ENCODE measurements at regions not wholly inside any gene's neighbourhood (a gene's known extent, or its start where the extent isn't known, plus 50 kb on each side); places are given as distances from the start of the nearest gene placed in this dataset.
"Not testable (repeated sequence)": the region's sequence is repeated elsewhere in the genome, so short reads cannot be mapped to it uniquely, and the experiment has no call there.

GRCh38 chr2:67294218-67294617 lies 102.9 kb upstream of the ETAA1 start:
- DNase-seq (ENCODE audit: low spot score), result no peak

GRCh38 chr2:67295406-67295805 lies 101.7 kb upstream of the ETAA1 start:
- no peak for DNase-seq (ENCODE audit: low spot score)

GRCh38 chr2:67295851-67296250 lies 101.3 kb upstream of the ETAA1 start:
- peak; percentile 11 for DNase-seq (ENCODE audit: low spot score)

GRCh38 chr2:67304300-67304890 lies 92.7 kb upstream of the ETAA1 start:
- no peak for DNase-seq (ENCODE audit: low spot score)

GRCh38 chr2:67309281-67309680 lies 87.9 kb upstream of the ETAA1 start:
- no peak for DNase-seq (ENCODE audit: low spot score)

GRCh38 chr2:67311536-67311935 lies 85.6 kb upstream of the ETAA1 start:
- DNase-seq (ENCODE audit: low spot score), result no peak

- DNase-seq (ENCODE audit: low spot score), result no peak
Observed at GRCh38 chr2:67312871-67313270, 84.3 kb upstream of the ETAA1 start.

- no peak for DNase-seq (ENCODE audit: low spot score)
Observed at GRCh38 chr2:67313536-67313935, 83.6 kb upstream of the ETAA1 start.

- DNase-seq (ENCODE audit: low spot score), result no peak
Observed at GRCh38 chr2:67318031-67318430, 79.1 kb upstream of the ETAA1 start.

GRCh38 chr2:67318563-67318962 lies 78.6 kb upstream of the ETAA1 start:
- no peak for DNase-seq (ENCODE audit: low spot score)

- no peak for DNase-seq (ENCODE audit: low spot score)
Observed at GRCh38 chr2:67318993-67319481, 78.1 kb upstream of the ETAA1 start.

- DNase-seq (ENCODE audit: low spot score), result no peak
Observed at GRCh38 chr2:67320861-67321587, 76.1 kb upstream of the ETAA1 start.

GRCh38 chr2:67321588-67321903 lies 75.6 kb upstream of the ETAA1 start:
- DNase-seq (ENCODE audit: low spot score), result no peak

GRCh38 chr2:67322353-67323001 lies 74.7 kb upstream of the ETAA1 start:
- DNase-seq (ENCODE audit: low spot score), result peak; percentile 63

- DNase-seq (ENCODE audit: low spot score), result no peak
Observed at GRCh38 chr2:67323209-67323991, 73.7 kb upstream of the ETAA1 start.

- DNase-seq (ENCODE audit: low spot score), result no peak
Observed at GRCh38 chr2:67329513-67329912, 67.6 kb upstream of the ETAA1 start.

- DNase-seq (ENCODE audit: low spot score), result no peak
Observed at GRCh38 chr2:67329951-67330350, 67.2 kb upstream of the ETAA1 start.

- not testable (repeated sequence) for DNase-seq (ENCODE audit: low spot score)
Observed at GRCh38 chr2:67331419-67332086, 65.6 kb upstream of the ETAA1 start.

- no peak for DNase-seq (ENCODE audit: low spot score)
Observed at GRCh38 chr2:67337903-67338302, 59.2 kb upstream of the ETAA1 start.

- no peak for DNase-seq (ENCODE audit: low spot score)
Observed at GRCh38 chr2:67338601-67339233, 58.4 kb upstream of the ETAA1 start.

GRCh38 chr2:67339234-67339885 lies 57.8 kb upstream of the ETAA1 start:
- DNase-seq (ENCODE audit: low spot score), result no peak

Measured in AG08396 (cell line).